ENCODE measurements at regions not wholly inside any gene's neighbourhood (a gene's known extent, or its start where the extent isn't known, plus 50 kb on each side); places are given as distances from the start of the nearest gene placed in this dataset.

DNA sequence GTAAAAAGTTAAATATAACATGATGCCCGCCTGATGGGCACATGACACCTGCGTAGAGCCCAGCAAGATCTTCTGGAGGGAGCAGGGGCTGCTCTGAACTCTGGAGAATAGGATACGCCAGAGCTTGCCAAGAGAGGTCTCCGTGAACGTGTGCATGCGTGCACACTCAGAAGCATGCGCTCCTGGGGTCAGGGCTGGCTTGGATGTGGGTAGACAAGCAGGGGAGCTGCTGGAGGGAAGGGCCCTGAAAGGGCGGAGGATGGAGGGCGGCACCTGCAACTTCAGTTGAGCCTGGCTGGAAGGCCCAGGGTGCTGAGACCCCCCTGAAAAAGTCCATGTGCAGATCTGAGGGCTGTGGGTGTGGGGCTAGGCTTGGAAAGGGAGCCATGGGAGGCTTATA lies 828.4 kb upstream of the SALL3 start:
- DNase-seq (ENCODE audit: low spot score) = no peak
- in situ Hi-C loops (cut with MboI; ENCODE audit: low pct_unique_long_range_greater_than_20kb, low sequenced_read_pairs, unreplicated experiment) = no loop called here

DNA sequence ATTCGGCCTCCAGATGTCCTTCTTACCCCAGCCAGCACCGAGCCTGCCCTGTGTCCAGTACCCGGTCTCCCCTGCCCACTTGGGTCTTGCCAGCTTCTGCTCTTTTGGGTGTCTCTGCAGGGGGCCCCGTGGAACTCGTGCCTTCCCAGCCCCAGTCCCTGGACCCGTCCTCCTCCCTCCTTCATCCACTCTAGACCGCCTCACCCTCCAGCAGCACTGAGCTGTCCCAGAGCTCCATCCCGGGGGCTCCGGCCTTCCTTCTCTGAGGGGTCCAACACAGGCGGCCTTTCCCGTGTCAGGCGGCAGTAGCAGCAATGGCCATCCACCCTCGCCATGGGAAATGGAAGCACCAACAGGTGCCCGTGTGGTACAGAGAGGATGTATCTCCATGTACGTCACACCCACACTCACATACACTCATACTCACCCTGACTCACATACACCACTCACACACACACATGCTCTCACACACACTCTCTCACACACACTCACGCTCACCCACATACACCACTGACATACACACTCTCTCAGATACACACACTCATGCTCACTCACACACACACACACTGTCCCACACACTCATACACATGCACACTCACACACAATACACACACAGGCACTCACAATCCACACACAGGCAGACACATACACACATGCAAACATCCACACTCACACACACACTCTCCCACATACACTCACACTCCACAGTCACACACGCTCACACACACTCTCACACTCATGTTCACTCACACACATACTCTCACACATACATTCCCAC lies 827.5 kb upstream of the SALL3 start:
- TF ChIP-seq, protein P1, sequence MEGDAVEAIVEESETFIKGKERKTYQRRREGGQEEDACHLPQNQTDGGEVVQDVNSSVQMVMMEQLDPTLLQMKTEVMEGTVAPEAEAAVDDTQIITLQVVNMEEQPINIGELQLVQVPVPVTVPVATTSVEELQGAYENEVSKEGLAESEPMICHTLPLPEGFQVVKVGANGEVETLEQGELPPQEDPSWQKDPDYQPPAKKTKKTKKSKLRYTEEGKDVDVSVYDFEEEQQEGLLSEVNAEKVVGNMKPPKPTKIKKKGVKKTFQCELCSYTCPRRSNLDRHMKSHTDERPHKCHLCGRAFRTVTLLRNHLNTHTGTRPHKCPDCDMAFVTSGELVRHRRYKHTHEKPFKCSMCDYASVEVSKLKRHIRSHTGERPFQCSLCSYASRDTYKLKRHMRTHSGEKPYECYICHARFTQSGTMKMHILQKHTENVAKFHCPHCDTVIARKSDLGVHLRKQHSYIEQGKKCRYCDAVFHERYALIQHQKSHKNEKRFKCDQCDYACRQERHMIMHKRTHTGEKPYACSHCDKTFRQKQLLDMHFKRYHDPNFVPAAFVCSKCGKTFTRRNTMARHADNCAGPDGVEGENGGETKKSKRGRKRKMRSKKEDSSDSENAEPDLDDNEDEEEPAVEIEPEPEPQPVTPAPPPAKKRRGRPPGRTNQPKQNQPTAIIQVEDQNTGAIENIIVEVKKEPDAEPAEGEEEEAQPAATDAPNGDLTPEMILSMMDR (IDR thresholded peaks at IDR 0.05; ENCODE audit: extremely low read depth, insufficient read depth, missing control alignments) = no peak
- no peak for DNase-seq (ENCODE audit: low spot score)
- in situ Hi-C loops (cut with MboI; ENCODE audit: low pct_unique_long_range_greater_than_20kb, low sequenced_read_pairs, unreplicated experiment) = no loop called here

More for the DNA sequence above, 828.4 kb upstream of the SALL3 start:
- TF ChIP-seq, protein P1 (IDR thresholded peaks at IDR 0.05; ENCODE audit: extremely low read depth, insufficient read depth, missing control alignments) = no peak

DNA sequence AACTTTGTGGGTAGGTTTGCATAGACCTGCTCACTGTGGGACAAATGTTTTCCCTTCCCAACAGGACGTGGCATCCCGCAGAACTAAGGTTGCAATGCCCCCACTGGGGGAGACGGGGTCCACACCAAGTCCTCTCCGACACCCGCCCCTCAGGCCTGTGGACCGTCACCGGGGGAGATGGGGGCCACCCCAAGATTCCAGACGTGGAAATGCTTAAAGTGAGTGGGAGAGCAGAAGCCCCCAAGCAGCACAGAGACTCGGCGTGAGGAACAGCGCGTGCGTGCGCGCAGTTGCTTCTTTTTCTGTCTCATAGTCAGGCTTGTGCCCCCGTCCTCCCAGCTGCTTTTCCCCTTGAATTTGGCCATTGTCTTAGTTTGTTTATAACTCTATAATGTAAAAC lies 826.3 kb upstream of the SALL3 start:
- DNase-seq (ENCODE audit: low spot score) = no peak
- TF ChIP-seq, protein P1 (IDR thresholded peaks at IDR 0.05; ENCODE audit: extremely low read depth, insufficient read depth, missing control alignments) = no peak
- in situ Hi-C loops (cut with MboI; ENCODE audit: low pct_unique_long_range_greater_than_20kb, low sequenced_read_pairs, unreplicated experiment) = no loop called here

DNA sequence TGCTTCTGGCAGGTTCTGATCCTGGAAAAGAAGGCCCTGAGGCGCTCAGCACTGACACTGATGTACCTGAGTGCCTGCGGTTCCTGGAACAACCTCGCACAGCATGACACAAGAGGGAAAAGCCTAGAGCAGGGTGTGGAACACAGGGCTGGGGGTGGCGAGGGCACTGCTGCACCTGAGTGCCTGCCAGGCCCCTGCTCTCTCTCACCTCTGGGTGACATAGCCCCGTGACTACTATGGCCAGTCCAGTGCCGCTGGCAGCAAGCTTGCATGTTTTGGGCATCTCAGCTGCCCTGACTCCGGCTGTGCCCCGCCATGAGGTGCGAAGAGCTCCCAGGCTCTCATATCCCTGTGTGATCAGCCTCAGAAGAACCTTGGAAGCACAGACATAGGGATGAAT lies 825.2 kb upstream of the SALL3 start:
- TF ChIP-seq, protein P1 (IDR thresholded peaks at IDR 0.05; ENCODE audit: extremely low read depth, insufficient read depth, missing control alignments) = no peak

DNA sequence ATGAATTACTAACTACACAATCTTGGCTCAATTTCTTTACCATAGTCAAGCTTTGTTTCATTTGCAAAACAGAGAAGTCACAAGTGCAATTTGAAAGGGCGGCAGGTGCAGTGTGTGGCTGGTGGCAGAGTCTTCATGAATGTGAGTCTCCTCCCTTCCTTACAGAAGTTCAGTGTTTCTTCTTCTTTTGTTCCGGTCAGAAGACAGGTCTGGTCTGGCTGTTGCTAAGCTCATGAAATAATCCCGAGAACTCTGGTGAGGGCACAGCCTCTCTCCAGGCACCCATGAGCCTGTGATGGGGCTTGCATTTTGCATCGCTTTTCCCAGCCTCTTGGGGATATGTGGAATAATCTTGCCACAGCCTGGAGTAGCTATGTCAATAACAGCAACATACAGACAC lies 824.8 kb upstream of the SALL3 start:
- TF ChIP-seq, protein P1 (IDR thresholded peaks at IDR 0.05; ENCODE audit: extremely low read depth, insufficient read depth, missing control alignments) = no peak
- in situ Hi-C loops (cut with MboI; ENCODE audit: low pct_unique_long_range_greater_than_20kb, low sequenced_read_pairs, unreplicated experiment) = no loop called here
- no peak for DNase-seq (ENCODE audit: low spot score)

More for the DNA sequence above, 825.2 kb upstream of the SALL3 start:
- in situ Hi-C loops (cut with MboI; ENCODE audit: low pct_unique_long_range_greater_than_20kb, low sequenced_read_pairs, unreplicated experiment) = no loop called here
- DNase-seq (ENCODE audit: low spot score) = no peak

DNA sequence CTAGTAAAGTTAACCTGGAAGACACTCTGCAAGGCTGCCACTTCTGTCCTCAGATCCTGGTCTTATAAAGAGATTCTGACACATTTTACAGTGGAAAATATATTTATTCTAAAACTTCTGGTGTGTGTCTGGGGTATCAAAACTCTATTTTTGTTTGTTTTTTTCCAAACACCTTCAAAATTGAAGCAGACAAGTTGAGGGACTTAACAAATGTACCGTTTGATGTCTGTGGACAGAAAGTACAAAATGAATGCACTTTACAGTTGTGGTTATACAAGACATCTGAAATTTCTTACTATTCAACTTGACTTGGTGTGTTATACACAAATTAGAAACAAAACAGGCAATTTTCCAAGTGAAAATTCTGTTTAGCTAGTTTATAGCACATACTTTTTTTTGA lies 823.2 kb upstream of the SALL3 start:
- DNase-seq (ENCODE audit: low spot score) = no peak
- TF ChIP-seq, protein P1 (IDR thresholded peaks at IDR 0.05; ENCODE audit: extremely low read depth, insufficient read depth, missing control alignments) = no peak
- in situ Hi-C loops (cut with MboI; ENCODE audit: low pct_unique_long_range_greater_than_20kb, low sequenced_read_pairs, unreplicated experiment) = no loop called here
